WERI-Rb-1 (cell line): ENCODE measurements at regions not wholly inside any gene's neighbourhood (a gene's known extent, or its start where the extent isn't known, plus 50 kb on each side); places are given as distances from the start of the nearest gene placed in this dataset.

Experiments
- DNase-seq: peaks from one replicate; pipeline ENCODE4 v3.0.0-alpha.2; 2020
- H3K27ac ChIP-seq: fragments of 250-450 bp; sonication (Bioruptor Pico); 2 replicates; pipeline ENCODE4 v1.5.1; 2020; ENCODE audit warnings: mild to moderate bottlenecking, moderate library complexity
- H3K27me3 ChIP-seq: fragments of 250-450 bp; sonication (Bioruptor Pico); 2 replicates; pipeline ENCODE4 v1.5.1; 2021; ENCODE audit warnings: mild to moderate bottlenecking, low read depth, moderate library complexity; ENCODE audit not compliant: insufficient read depth, severe bottlenecking
- H3K36me3 ChIP-seq: fragments of 250-450 bp; sonication (Bioruptor Pico); 2 replicates; pipeline ENCODE4 v1.5.1; 2020; ENCODE audit warnings: mild to moderate bottlenecking, moderate library complexity
- H3K4me3 ChIP-seq: 2 replicates; pipeline ENCODE4 v1.5.1; 2011; ENCODE audit warnings: low read depth, mild to moderate bottlenecking, control low read depth, low read length
- H3K9me3 ChIP-seq: fragments of 250-450 bp; sonication (Bioruptor Pico); 2 replicates; pipeline ENCODE4 v1.5.1; 2021; ENCODE audit warnings: mild to moderate bottlenecking, moderate library complexity; ENCODE audit not compliant: severe bottlenecking
- CTCF ChIP-seq: IDR thresholded peaks from 2 replicates; pipeline ENCODE4 v1.5.1; 2011; ENCODE audit warnings: low read depth, mild to moderate bottlenecking, control low read depth, inconsistent platforms, low read length

GRCh38 chr12:78778339-78778738 is 86.2 kb upstream of the SYT1 start:
- Histone ChIP-seq H3K27ac (no peak overlapping the region), H3K27me3 (no peaks in the 10 kb centered on the region), H3K36me3 (no peaks in the 10 kb centered on the region), H3K4me3 (no peak overlapping the region), H3K9me3 (no peaks in the 10 kb centered on the region)
- no peak for DNase-seq
- TF ChIP-seq CTCF, result no peak

- DNase-seq, result no peak
- TF ChIP-seq CTCF, result no peak
These were observed 77.0 kb upstream of the SYT1 start for GRCh38 chr12:78787576-78787975.

GRCh38 chr12:78790148-78790547 is 74.4 kb upstream of the SYT1 start:
- Histone ChIP-seq H3K27ac (no peak overlapping the region), H3K27me3 (no peaks in the 10 kb centered on the region), H3K9me3 (peaks cover 6% of the 10 kb centered on the region), H3K36me3 (no peaks in the 10 kb centered on the region), H3K4me3 (no peak overlapping the region)
- no peak for TF ChIP-seq CTCF
- no peak for DNase-seq

More at GRCh38 chr12:78787576-78787975, 77.0 kb upstream of the SYT1 start:
- H3K36me3 ChIP-seq, result no peaks in the 10 kb centered on the region
- no peak overlapping the region for H3K27ac ChIP-seq
- no peak overlapping the region for H3K4me3 ChIP-seq
- no peaks in the 10 kb centered on the region for H3K9me3 ChIP-seq
- H3K27me3 ChIP-seq, result no peaks in the 10 kb centered on the region

GRCh38 chr12:78792052-78792698 is 72.4 kb upstream of the SYT1 start:
- Histone ChIP-seq H3K27me3 (no peaks in the 10 kb centered on the region), H3K9me3 (peaks cover 10% of the 10 kb centered on the region), H3K27ac (no peak overlapping the region), H3K36me3 (no peaks in the 10 kb centered on the region), H3K4me3 (no peak overlapping the region)
- DNase-seq, result no peak
- TF ChIP-seq CTCF, result no peak

- H3K4me3 ChIP-seq, result no peak overlapping the region
- H3K36me3 ChIP-seq, result no peaks in the 10 kb centered on the region
- TF ChIP-seq CTCF, result no peak
- peaks cover 10% of the 10 kb centered on the region for H3K9me3 ChIP-seq
- H3K27me3 ChIP-seq, result no peaks in the 10 kb centered on the region
- H3K27ac ChIP-seq, result no peak overlapping the region
- no peak for DNase-seq
These were observed 71.1 kb upstream of the SYT1 start for GRCh38 chr12:78793491-78793890.

- no peak overlapping the region for H3K4me3 ChIP-seq
- no peak for DNase-seq
- no peaks in the 10 kb centered on the region for H3K36me3 ChIP-seq
- no peak for TF ChIP-seq CTCF
- no peak overlapping the region for H3K27ac ChIP-seq
- H3K9me3 ChIP-seq, result peaks cover 10% of the 10 kb centered on the region
- H3K27me3 ChIP-seq, result no peaks in the 10 kb centered on the region
These were observed 70.6 kb upstream of the SYT1 start for GRCh38 chr12:78793982-78794381.
